ENCODE measurements at regions not wholly inside any gene's neighbourhood (a gene's known extent, or its start where the extent isn't known, plus 50 kb on each side); places are given as distances from the start of the nearest gene placed in this dataset.

GRCh38 chr12:95607642-95608041, 56.4 kb upstream of the USP44 start:
- DNase-seq = no peak
- H3K36me3 ChIP-seq = no peaks in the 10 kb centered on the region
- intact Hi-C loops (cut with DNase I; ENCODE audit: low total_unique reads) = no loop called here
- H3K4me1 ChIP-seq = no peaks in the 10 kb centered on the region
- peak overlapping the region; percentile 42 to 47 for H3K27ac ChIP-seq
- TF ChIP-seq POLR2A (IDR thresholded peaks at IDR 0.05) (no peak), CTCF (IDR thresholded peaks at IDR 0.05) (no peak)
- no peak overlapping the region for H3K4me3 ChIP-seq
- H3K9me3 ChIP-seq = no peaks in the 10 kb centered on the region
- H3K27me3 ChIP-seq = no peaks in the 10 kb centered on the region

- TF ChIP-seq CTCF (IDR thresholded peaks at IDR 0.05) (no peak), POLR2A (IDR thresholded peaks at IDR 0.05) (no peak)
- intact Hi-C loops (cut with DNase I; ENCODE audit: low total_unique reads) = no loop called here
These were observed 54.6 kb upstream of the USP44 start for GRCh38 chr12:95605875-95606274.

GRCh38 chr12:95605087-95605486, 53.8 kb upstream of the USP44 start:
- Histone ChIP-seq H3K27ac (no peak overlapping the region), H3K4me3 (no peak overlapping the region), H3K36me3 (no peaks in the 10 kb centered on the region), H3K9me3 (no peaks in the 10 kb centered on the region), H3K4me1 (no peaks in the 10 kb centered on the region), H3K27me3 (no peaks in the 10 kb centered on the region)
- TF ChIP-seq POLR2A (IDR thresholded peaks at IDR 0.05) (no peak), CTCF (IDR thresholded peaks at IDR 0.05) (no peak)
- intact Hi-C loops (cut with DNase I; ENCODE audit: low total_unique reads) = no loop called here
- DNase-seq = no peak

More at GRCh38 chr12:95605875-95606274, 54.6 kb upstream of the USP44 start:
- DNase-seq = no peak
- no peaks in the 10 kb centered on the region for H3K4me1 ChIP-seq
- H3K4me3 ChIP-seq = no peak overlapping the region
- H3K27me3 ChIP-seq = no peaks in the 10 kb centered on the region
- H3K36me3 ChIP-seq = no peaks in the 10 kb centered on the region
- no peaks in the 10 kb centered on the region for H3K9me3 ChIP-seq
- peak overlapping the region in 1 of 2 donors; percentile 54 for H3K27ac ChIP-seq

GRCh38 chr12:95603351-95604145, 52.3 kb upstream of the USP44 start:
- Histone ChIP-seq H3K4me1 (no peaks in the 10 kb centered on the region), H3K27ac (no peak overlapping the region), H3K27me3 (no peaks in the 10 kb centered on the region), H3K4me3 (no peak overlapping the region), H3K36me3 (no peaks in the 10 kb centered on the region), H3K9me3 (no peaks in the 10 kb centered on the region)
- DNase-seq = no peak
- intact Hi-C loops (cut with DNase I; ENCODE audit: low total_unique reads) = no loop called here
- no peak for TF ChIP-seq POLR2A (IDR thresholded peaks at IDR 0.05)
- TF ChIP-seq CTCF (IDR thresholded peaks at IDR 0.05) = no peak

- no peak for DNase-seq
- Histone ChIP-seq H3K9me3 (no peaks in the 10 kb centered on the region), H3K36me3 (no peaks in the 10 kb centered on the region), H3K27me3 (no peaks in the 10 kb centered on the region), H3K4me3 (no peak overlapping the region), H3K4me1 (no peaks in the 10 kb centered on the region), H3K27ac (no peak overlapping the region)
- intact Hi-C loops (cut with DNase I; ENCODE audit: low total_unique reads) = no loop called here
- no peak for TF ChIP-seq POLR2A (IDR thresholded peaks at IDR 0.05)
- TF ChIP-seq CTCF (IDR thresholded peaks at IDR 0.05) = no peak
These were observed 50.0 kb upstream of the USP44 start for GRCh38 chr12:95601091-95601961.

Measured in uterus (tissue), 3 donors.